ENCODE measurements at regions not wholly inside any gene's neighbourhood (a gene's known extent, or its start where the extent isn't known, plus 50 kb on each side); places are given as distances from the start of the nearest gene placed in this dataset.

DNA sequence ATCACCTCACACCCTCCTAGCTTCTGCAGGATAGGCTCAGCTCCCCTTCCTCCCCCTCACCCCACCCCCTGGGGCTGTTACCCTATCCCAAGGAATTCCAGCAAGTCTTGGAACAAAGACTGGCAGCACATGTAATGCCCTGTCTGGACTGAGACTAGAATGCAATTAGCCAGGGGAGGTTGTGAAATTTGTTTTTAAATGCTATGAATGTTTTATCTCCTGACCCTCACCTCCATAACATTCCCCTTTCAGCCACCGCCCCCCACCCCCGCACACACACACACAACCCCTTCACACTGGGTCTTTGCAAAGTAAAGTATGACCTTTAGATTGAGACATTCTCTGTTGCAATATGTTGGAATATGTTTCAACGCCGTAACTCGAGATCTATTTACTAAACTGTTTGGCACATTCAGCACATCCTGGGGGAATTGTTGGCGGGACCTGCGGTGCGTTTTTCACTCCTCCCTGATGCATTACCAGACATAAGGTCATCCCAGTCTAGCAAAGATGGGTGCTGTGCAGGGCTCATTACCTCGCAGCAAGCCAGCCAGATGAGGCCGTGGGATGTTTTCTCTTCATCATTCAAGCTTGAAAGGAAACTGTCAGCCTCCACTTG, 290.7 kb upstream of the SLC14A2 start:
- TF ChIP-seq, protein P1, sequence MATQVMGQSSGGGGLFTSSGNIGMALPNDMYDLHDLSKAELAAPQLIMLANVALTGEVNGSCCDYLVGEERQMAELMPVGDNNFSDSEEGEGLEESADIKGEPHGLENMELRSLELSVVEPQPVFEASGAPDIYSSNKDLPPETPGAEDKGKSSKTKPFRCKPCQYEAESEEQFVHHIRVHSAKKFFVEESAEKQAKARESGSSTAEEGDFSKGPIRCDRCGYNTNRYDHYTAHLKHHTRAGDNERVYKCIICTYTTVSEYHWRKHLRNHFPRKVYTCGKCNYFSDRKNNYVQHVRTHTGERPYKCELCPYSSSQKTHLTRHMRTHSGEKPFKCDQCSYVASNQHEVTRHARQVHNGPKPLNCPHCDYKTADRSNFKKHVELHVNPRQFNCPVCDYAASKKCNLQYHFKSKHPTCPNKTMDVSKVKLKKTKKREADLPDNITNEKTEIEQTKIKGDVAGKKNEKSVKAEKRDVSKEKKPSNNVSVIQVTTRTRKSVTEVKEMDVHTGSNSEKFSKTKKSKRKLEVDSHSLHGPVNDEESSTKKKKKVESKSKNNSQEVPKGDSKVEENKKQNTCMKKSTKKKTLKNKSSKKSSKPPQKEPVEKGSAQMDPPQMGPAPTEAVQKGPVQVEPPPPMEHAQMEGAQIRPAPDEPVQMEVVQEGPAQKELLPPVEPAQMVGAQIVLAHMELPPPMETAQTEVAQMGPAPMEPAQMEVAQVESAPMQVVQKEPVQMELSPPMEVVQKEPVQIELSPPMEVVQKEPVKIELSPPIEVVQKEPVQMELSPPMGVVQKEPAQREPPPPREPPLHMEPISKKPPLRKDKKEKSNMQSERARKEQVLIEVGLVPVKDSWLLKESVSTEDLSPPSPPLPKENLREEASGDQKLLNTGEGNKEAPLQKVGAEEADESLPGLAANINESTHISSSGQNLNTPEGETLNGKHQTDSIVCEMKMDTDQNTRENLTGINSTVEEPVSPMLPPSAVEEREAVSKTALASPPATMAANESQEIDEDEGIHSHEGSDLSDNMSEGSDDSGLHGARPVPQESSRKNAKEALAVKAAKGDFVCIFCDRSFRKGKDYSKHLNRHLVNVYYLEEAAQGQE (IDR thresholded peaks at IDR 0.05; ENCODE audit: insufficient read depth in 1 of 2, low read depth in 2 of 2, low read length in 1 of 2) = no peak
- TF ChIP-seq SIN3A (IDR thresholded peaks at IDR 0.05; ENCODE audit: borderline replicate concordance, insufficient read depth, low read depth, low read length) (no peak), TCF7L2 (IDR thresholded peaks at IDR 0.05; ENCODE audit: low read depth, low read length) (no peak), POLR2AphosphoS5 (IDR thresholded peaks at IDR 0.05; ENCODE audit: low read depth, low read length) (no peak)
- TF ChIP-seq, protein P2, sequence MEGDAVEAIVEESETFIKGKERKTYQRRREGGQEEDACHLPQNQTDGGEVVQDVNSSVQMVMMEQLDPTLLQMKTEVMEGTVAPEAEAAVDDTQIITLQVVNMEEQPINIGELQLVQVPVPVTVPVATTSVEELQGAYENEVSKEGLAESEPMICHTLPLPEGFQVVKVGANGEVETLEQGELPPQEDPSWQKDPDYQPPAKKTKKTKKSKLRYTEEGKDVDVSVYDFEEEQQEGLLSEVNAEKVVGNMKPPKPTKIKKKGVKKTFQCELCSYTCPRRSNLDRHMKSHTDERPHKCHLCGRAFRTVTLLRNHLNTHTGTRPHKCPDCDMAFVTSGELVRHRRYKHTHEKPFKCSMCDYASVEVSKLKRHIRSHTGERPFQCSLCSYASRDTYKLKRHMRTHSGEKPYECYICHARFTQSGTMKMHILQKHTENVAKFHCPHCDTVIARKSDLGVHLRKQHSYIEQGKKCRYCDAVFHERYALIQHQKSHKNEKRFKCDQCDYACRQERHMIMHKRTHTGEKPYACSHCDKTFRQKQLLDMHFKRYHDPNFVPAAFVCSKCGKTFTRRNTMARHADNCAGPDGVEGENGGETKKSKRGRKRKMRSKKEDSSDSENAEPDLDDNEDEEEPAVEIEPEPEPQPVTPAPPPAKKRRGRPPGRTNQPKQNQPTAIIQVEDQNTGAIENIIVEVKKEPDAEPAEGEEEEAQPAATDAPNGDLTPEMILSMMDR (IDR thresholded peaks at IDR 0.05) = no peak
- Histone ChIP-seq H3K27ac (ENCODE audit: low read length) (no peak overlapping the region), H3K27me3 (ENCODE audit: control insufficient read depth, insufficient read depth, low read length) (no peaks in the 10 kb centered on the region), H3K4me3 (ENCODE audit: low read depth in 2 of 2, low read length in 2 of 2) (no peak overlapping the region), H3K36me3 (ENCODE audit: control insufficient read depth, insufficient read depth, low read length) (no peaks in the 10 kb centered on the region), H3K4me1 (ENCODE audit: control insufficient read depth, insufficient read depth, low read length) (no peaks in the 10 kb centered on the region), H3K9me3 (ENCODE audit: control insufficient read depth, insufficient read depth, low read depth, low read length) (no peaks in the 10 kb centered on the region)
- in situ Hi-C loops (cut with HindIII; ENCODE audit: low pct_unique_long_range_greater_than_20kb, low sequenced_read_pairs) (no loop called here), intact Hi-C loops (cut with micrococcal nuclease; ENCODE audit: unreplicated experiment) (no loop called here)
- no TSS peak for BruUV-seq (replicated peaks)
- ATAC-seq (no peak), DNase-seq (ENCODE audit: low read depth, low spot score) (no peak)
- ChIA-PET CTCF (no interaction called here), POLR2A (no interaction called here)

DNA sequence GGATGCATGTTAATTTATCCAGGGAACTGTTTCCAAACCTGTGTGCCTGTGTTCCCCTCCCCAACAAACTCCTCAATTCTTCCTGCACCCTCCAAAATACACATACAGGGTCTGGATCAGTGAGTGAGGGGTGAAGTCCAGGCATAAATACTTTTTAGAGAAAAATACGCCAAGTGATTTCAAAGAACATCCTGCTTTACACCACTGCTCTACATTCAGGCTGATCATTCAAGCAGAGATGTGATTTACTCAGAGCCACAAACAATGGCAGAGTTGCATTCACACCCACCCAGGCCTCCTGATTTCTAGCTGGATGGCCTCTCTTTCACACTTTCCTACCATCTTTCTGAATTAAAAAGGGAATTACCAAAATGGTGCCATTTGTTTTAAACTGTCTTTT, 289.5 kb upstream of the SLC14A2 start:
- CTCF ChIA-PET = no interaction called here
- BruUV-seq (replicated peaks) = no TSS peak
- Histone ChIP-seq H3K4me1 (ENCODE audit: control insufficient read depth, insufficient read depth, low read length) (no peaks in the 10 kb centered on the region), H3K36me3 (ENCODE audit: control insufficient read depth, insufficient read depth, low read length) (no peaks in the 10 kb centered on the region), H3K27ac (ENCODE audit: low read length) (no peak overlapping the region), H3K27me3 (ENCODE audit: control insufficient read depth, insufficient read depth, low read length) (no peaks in the 10 kb centered on the region), H3K9me3 (ENCODE audit: control insufficient read depth, insufficient read depth, low read depth, low read length) (no peaks in the 10 kb centered on the region), H3K4me3 (ENCODE audit: low read depth in 2 of 2, low read length in 2 of 2) (no peak overlapping the region)
- POLR2A ChIA-PET = no interaction called here
- ATAC-seq (no peak), DNase-seq (ENCODE audit: low read depth, low spot score) (no peak)
- TF ChIP-seq, protein P2 (IDR thresholded peaks at IDR 0.05) = no peak
- TF ChIP-seq POLR2AphosphoS5 (IDR thresholded peaks at IDR 0.05; ENCODE audit: low read depth, low read length) (no peak), TCF7L2 (IDR thresholded peaks at IDR 0.05; ENCODE audit: low read depth, low read length) (no peak), SIN3A (IDR thresholded peaks at IDR 0.05; ENCODE audit: borderline replicate concordance, insufficient read depth, low read depth, low read length) (no peak)
- TF ChIP-seq, protein P1 (IDR thresholded peaks at IDR 0.05; ENCODE audit: insufficient read depth in 1 of 2, low read depth in 2 of 2, low read length in 1 of 2) = no peak
- in situ Hi-C loops (cut with HindIII; ENCODE audit: low pct_unique_long_range_greater_than_20kb, low sequenced_read_pairs) = no loop called here
- intact Hi-C loops (cut with micrococcal nuclease; ENCODE audit: unreplicated experiment) = no loop called here

Data from Panc1 (cell line).